IPS DF 6.9 (cell line): ENCODE measurements at regions not wholly inside any gene's neighbourhood (a gene's known extent, or its start where the extent isn't known, plus 50 kb on each side); places are given as distances from the start of the nearest gene placed in this dataset.
A peak's percentile ranks its signal among the peaks of the same experiment; 100 is the strongest.
"Not testable (repeated sequence)": the region's sequence is repeated elsewhere in the genome, so short reads cannot be mapped to it uniquely, and the experiment has no call there.

Experiments used
- DNase-seq: peaks from one replicate; pipeline ENCODE4 v3.0.0-alpha.2; 2013; ENCODE audit warnings: low read depth, low spot score
- H3K27ac ChIP-seq: one replicate; pipeline ENCODE4 v1.5.1; 2013; ENCODE audit warnings: low read length, control low read depth
- H3K27me3 ChIP-seq: 2 replicates; pipeline ENCODE4 v1.6.1; 2013; ENCODE audit warnings: mild to moderate bottlenecking, low read length; ENCODE audit not compliant: control insufficient read depth, insufficient read depth
- H3K36me3 ChIP-seq: 2 replicates; pipeline ENCODE4 v1.6.1; 2013; ENCODE audit warnings: low read length; ENCODE audit not compliant: control insufficient read depth, insufficient read depth
- H3K4me1 ChIP-seq: 2 replicates; pipeline ENCODE4 v1.6.1; 2013; ENCODE audit warnings: low read length; ENCODE audit not compliant: control insufficient read depth, insufficient read depth
- H3K4me3 ChIP-seq: 2 replicates; pipeline ENCODE4 v1.5.1; 2013; ENCODE audit warnings: mild to moderate bottlenecking, low read length
- H3K9me3 ChIP-seq: 2 replicates; pipeline ENCODE4 v1.6.1; 2013; ENCODE audit warnings: low read length, inconsistent platforms; ENCODE audit not compliant: control insufficient read depth, insufficient read depth
- WGBS: extraction: QIAGEN DNeasy Blood & Tissue Kit; methylation state at CpG from one replicate; pipeline ENCODE4 v1.1.7; 2013; ENCODE audit warnings: mixed read lengths, missing lambda C conversion rate; ENCODE audit not compliant: insufficient read length, insufficient coverage; 5-methylcytosine and 5-hydroxymethylcytosine counted together

DNA sequence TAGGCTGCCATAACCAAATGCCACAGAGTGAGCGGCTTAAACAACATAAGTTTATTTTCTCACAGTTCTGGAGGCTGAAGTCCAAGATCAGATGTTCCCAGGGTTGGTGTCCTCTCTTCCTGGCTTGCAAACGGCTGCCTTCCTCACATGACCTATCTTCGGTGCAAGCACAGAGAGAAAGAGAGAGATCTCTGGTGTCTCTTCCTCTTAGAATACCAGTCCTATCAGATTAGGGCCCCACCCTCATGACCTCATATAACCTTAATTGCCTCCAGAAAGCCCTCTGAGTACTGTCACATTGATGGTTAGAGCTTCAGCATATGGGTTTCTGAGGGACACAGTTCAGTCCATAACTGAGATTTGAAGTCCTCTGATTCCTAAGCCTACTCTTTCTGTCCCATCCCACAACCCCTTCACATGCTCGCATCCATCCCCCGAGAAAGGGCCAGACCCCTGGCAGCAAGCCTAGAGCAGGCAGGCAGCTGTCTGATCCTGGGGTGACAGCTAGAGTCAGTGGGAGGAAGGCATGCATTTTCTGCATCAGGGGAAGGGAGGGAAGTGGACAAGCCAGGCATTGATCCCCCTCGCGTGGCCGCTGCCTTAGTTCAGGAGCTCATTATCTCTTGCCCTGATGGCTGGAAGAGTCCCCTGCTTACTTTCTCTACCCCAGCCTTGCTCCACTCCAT is 114.1 kb downstream of the FAR1 start:
- WGBS, result no CpG with 5 or more reads among the region's 8 CpGs
- Histone ChIP-seq H3K4me3 (no peak overlapping the region), H3K36me3 (no peaks in the 10 kb centered on the region), H3K4me1 (peaks cover 2% of the 10 kb centered on the region; the same call in 1 of the 2 replicates), H3K27ac (no peak overlapping the region), H3K9me3 (no peaks in the 10 kb centered on the region), H3K27me3 (no peaks in the 10 kb centered on the region)
- DNase-seq, result no peak

GRCh38 chr11:13784441-13784840 is 116.0 kb downstream of the FAR1 start:
- no peak for DNase-seq
- no peak overlapping the region for H3K27ac ChIP-seq
- WGBS, result no CpG with 5 or more reads among the region's 3 CpGs
- H3K4me3 ChIP-seq, result no peak overlapping the region
- peaks cover 2% of the 10 kb centered on the region; the same call in 1 of the 2 replicates for H3K4me1 ChIP-seq
- H3K9me3 ChIP-seq, result no peaks in the 10 kb centered on the region
- H3K27me3 ChIP-seq, result no peaks in the 10 kb centered on the region
- no peaks in the 10 kb centered on the region for H3K36me3 ChIP-seq

GRCh38 chr11:13784855-13785254 is 116.4 kb downstream of the FAR1 start:
- H3K36me3 ChIP-seq, result no peaks in the 10 kb centered on the region
- H3K4me3 ChIP-seq, result no peak overlapping the region
- no peaks in the 10 kb centered on the region for H3K9me3 ChIP-seq
- no peak overlapping the region for H3K27ac ChIP-seq
- 100% methylated on average over 1 of the region's 5 CpGs for WGBS
- no peak for DNase-seq
- H3K27me3 ChIP-seq, result no peaks in the 10 kb centered on the region
- peaks cover 2% of the 10 kb centered on the region; the same call in 1 of the 2 replicates for H3K4me1 ChIP-seq

DNA sequence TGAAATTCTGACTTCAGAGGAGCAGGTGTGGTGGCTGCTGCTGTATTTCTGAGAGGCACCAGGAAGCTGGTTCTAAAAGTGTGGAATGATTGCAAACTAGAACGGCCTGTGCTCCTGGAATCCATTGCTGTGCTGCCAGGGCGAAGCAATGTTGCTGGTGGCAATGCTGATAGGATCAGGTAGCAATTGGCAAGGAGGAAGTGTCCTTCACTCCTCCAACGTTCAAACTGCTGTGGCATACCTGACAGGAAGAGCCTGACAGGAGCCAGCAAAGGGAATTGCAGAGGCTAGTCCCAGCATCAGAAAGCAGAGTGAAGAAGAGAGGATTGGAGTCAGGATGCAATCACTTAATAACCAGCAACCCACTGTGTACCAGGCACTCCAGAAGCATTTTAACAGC is 118.2 kb downstream of the FAR1 start:
- H3K27ac ChIP-seq, result no peak overlapping the region
- DNase-seq, result no peak
- H3K27me3 ChIP-seq, result no peaks in the 10 kb centered on the region
- no peaks in the 10 kb centered on the region for H3K9me3 ChIP-seq
- no CpG with 5 or more reads among the region's 3 CpGs for WGBS
- no peak overlapping the region for H3K4me3 ChIP-seq
- peaks cover 2% of the 10 kb centered on the region; the same call in 1 of the 2 replicates for H3K4me1 ChIP-seq
- H3K36me3 ChIP-seq, result no peaks in the 10 kb centered on the region

DNA sequence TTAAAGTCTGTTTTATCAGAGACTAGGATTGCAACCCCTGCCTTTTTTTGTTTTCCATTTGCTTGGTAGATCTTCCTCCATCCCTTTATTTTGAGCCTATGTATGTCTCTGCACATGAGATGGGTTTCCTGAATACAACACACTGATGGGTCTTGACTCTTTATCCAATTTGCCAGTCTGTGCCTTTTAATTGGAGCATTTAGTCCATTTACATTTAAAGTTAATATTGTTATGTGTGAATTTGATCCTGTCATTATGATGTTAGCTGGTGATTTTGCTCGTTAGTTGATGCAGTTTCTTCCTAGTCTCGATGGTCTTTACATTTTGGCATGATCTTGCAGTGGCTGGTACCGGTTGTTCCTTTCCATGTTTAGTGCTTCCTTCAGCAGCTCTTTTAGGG is 129.1 kb downstream of the FAR1 start:
- not testable (repeated sequence) for H3K36me3 ChIP-seq

GRCh38 chr11:13800901-13801300 is 132.4 kb downstream of the FAR1 start:
- Histone ChIP-seq H3K4me3 (no peak overlapping the region), H3K27ac (no peak overlapping the region), H3K4me1 (no peaks in the 10 kb centered on the region), H3K27me3 (no peaks in the 10 kb centered on the region), H3K36me3 (no peaks in the 10 kb centered on the region), H3K9me3 (no peaks in the 10 kb centered on the region; the same call in 1 of the 2 replicates)
- WGBS, result no CpG with 5 or more reads among the region's 1 CpG
- no peak for DNase-seq

More for the DNA sequence above, 129.1 kb downstream of the FAR1 start:
- not testable (repeated sequence) for H3K27me3 ChIP-seq, H3K9me3 ChIP-seq, H3K4me1 ChIP-seq, H3K27ac ChIP-seq, DNase-seq, H3K4me3 ChIP-seq
- no CpG with 5 or more reads among the region's 3 CpGs for WGBS

GRCh38 chr11:13818325-13818724 is 144.2 kb upstream of the SPON1 start:
- Histone ChIP-seq H3K4me1 (no peaks in the 10 kb centered on the region), H3K9me3 (no peaks in the 10 kb centered on the region), H3K36me3 (no peaks in the 10 kb centered on the region), H3K27ac (no peak overlapping the region), H3K27me3 (no peaks in the 10 kb centered on the region), H3K4me3 (no peak overlapping the region)
- DNase-seq, result no peak
- WGBS, result no CpG with 5 or more reads among the region's 2 CpGs

- H3K9me3 ChIP-seq, result no peaks in the 10 kb centered on the region
- no peak for DNase-seq
- H3K27ac ChIP-seq, result no peak overlapping the region
- H3K27me3 ChIP-seq, result no peaks in the 10 kb centered on the region
- no peaks in the 10 kb centered on the region for H3K36me3 ChIP-seq
- H3K4me3 ChIP-seq, result no peak overlapping the region
- no CpG with 5 or more reads among the region's 4 CpGs for WGBS
- H3K4me1 ChIP-seq, result no peaks in the 10 kb centered on the region
Measured at GRCh38 chr11:13826505-13827278, 135.8 kb upstream of the SPON1 start.

DNA sequence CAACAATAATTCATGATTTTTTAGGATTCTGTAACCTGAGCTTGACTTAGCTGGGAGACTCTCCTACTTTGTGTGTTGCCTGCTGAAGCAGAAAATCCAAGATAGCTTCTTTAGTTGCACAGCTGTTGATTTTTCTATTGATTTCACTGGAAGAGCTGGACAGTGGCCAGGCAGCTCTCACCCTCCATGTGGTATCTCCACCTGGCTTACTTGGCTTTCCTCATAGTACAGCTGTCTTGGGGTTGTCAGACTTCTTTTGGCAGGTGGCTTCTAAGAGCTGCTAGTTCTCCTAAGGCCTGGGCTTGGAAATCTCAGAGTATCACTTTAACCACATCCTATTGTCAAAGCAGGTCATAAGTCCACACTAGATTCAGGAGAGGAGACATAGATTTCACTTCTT is 130.8 kb upstream of the SPON1 start:
- no peak overlapping the region for H3K4me3 ChIP-seq
- H3K36me3 ChIP-seq, result no peaks in the 10 kb centered on the region
- no peaks in the 10 kb centered on the region for H3K27me3 ChIP-seq
- no peak for DNase-seq
- no peak overlapping the region for H3K27ac ChIP-seq
- no peaks in the 10 kb centered on the region for H3K4me1 ChIP-seq
- no peaks in the 10 kb centered on the region for H3K9me3 ChIP-seq

- H3K27me3 ChIP-seq, result no peaks in the 10 kb centered on the region
- WGBS, result no CpG with 5 or more reads among the region's 3 CpGs
- DNase-seq, result peak; percentile 43
- no peak overlapping the region for H3K27ac ChIP-seq
- no peaks in the 10 kb centered on the region for H3K36me3 ChIP-seq
- no peaks in the 10 kb centered on the region for H3K4me1 ChIP-seq
- H3K4me3 ChIP-seq, result no peak overlapping the region
- no peaks in the 10 kb centered on the region for H3K9me3 ChIP-seq
Measured at GRCh38 chr11:13834463-13834862, 128.1 kb upstream of the SPON1 start.
